Parathyroid adenoma (tissue), 2 donors: ENCODE measurements at regions not wholly inside any gene's neighbourhood (a gene's known extent, or its start where the extent isn't known, plus 50 kb on each side); places are given as distances from the start of the nearest gene placed in this dataset.

ENCODE experiments used
- H2AFZ ChIP-seq: fragments of 300-600 bp; sonication (generic); one replicate; pipeline ENCODE4 v1.7.0; 2017; ENCODE audit warnings: antibody characterized with exemption, mild to moderate bottlenecking
- H3K27ac ChIP-seq: fragments of 300-600 bp; sonication (generic); one replicate; pipeline ENCODE4 v1.7.0; 2017
- H3K27me3 ChIP-seq: fragments of 300-600 bp; sonication (generic); one replicate; pipeline ENCODE4 v1.7.0; 2017; ENCODE audit warnings: low read length; ENCODE audit not compliant: control insufficient read depth, insufficient read depth
- H3K36me3 ChIP-seq: fragments of 300-600 bp; sonication (generic); one replicate; pipeline ENCODE4 v1.7.0; 2017; ENCODE audit warnings: low read length; ENCODE audit not compliant: control insufficient read depth, insufficient read depth
- H3K4me1 ChIP-seq: fragments of 300-600 bp; sonication (generic); one replicate; pipeline ENCODE4 v1.7.0; 2017; ENCODE audit warnings: control low read depth
- H3K4me2 ChIP-seq: fragments of 300-600 bp; sonication (generic); one replicate; pipeline ENCODE4 v1.7.0; 2017; ENCODE audit warnings: low read length
- H3K4me3 ChIP-seq: fragments of 300-600 bp; sonication (generic); one replicate; pipeline ENCODE4 v1.7.0; 2017; ENCODE audit warnings: low read depth, low read length
- H3K79me2 ChIP-seq: fragments of 300-600 bp; sonication (generic); one replicate; pipeline ENCODE4 v1.7.0; 2017; ENCODE audit warnings: control low read depth
- H3K9ac ChIP-seq: fragments of 300-600 bp; sonication (generic); one replicate; pipeline ENCODE4 v1.7.0; 2017; ENCODE audit warnings: mild to moderate bottlenecking
- H3K9me3 ChIP-seq: fragments of 300-600 bp; sonication (generic); one replicate; pipeline ENCODE4 v1.7.0; 2017; ENCODE audit warnings: low read length; ENCODE audit not compliant: control insufficient read depth
- CTCF ChIP-seq: fragments of 300-600 bp; sonication (generic); IDR thresholded peaks from one replicate; pipeline ENCODE4 v1.7.0; 2017; ENCODE audit warnings: antibody characterized with exemption, mild to moderate bottlenecking
- donor health status: primary hyperparathyroidism.

GRCh38 chr6:164906766-164907165 is 402.6 kb downstream of the C6orf118 start:
- Histone ChIP-seq H3K27me3 (no peaks in the 10 kb centered on the region), H3K9ac (no peak overlapping the region), H3K9me3 (no peaks in the 10 kb centered on the region), H3K4me3 (no peak overlapping the region), H2AFZ (no peak overlapping the region), H3K4me2 (no peak overlapping the region), H3K27ac (no peak overlapping the region), H3K4me1 (peaks cover 3% of the 10 kb centered on the region), H3K36me3 (no peaks in the 10 kb centered on the region), H3K79me2 (no peaks in the 10 kb centered on the region)
- no peak for TF ChIP-seq CTCF

- Histone ChIP-seq H3K79me2 (no peaks in the 10 kb centered on the region), H3K9me3 (no peaks in the 10 kb centered on the region), H3K27ac (no peak overlapping the region), H3K4me1 (no peaks in the 10 kb centered on the region), H3K36me3 (no peaks in the 10 kb centered on the region), H3K4me3 (no peak overlapping the region), H3K9ac (no peak overlapping the region), H3K27me3 (no peaks in the 10 kb centered on the region), H3K4me2 (no peak overlapping the region), H2AFZ (no peak overlapping the region)
- no peak for TF ChIP-seq CTCF
Measured at GRCh38 chr6:164905311-164905710, 404.1 kb downstream of the C6orf118 start.

GRCh38 chr6:164898412-164898811 is 411.0 kb downstream of the C6orf118 start:
- Histone ChIP-seq H3K9ac (no peak overlapping the region), H3K79me2 (no peaks in the 10 kb centered on the region), H3K36me3 (no peaks in the 10 kb centered on the region), H3K4me2 (no peak overlapping the region), H3K4me3 (no peak overlapping the region), H3K4me1 (no peaks in the 10 kb centered on the region), H3K27ac (no peak overlapping the region), H3K9me3 (no peaks in the 10 kb centered on the region), H2AFZ (no peak overlapping the region), H3K27me3 (no peaks in the 10 kb centered on the region)
- no peak for TF ChIP-seq CTCF

- TF ChIP-seq CTCF = no peak
- H3K79me2 ChIP-seq = no peaks in the 10 kb centered on the region
- H3K4me3 ChIP-seq = no peak overlapping the region
- no peaks in the 10 kb centered on the region for H3K9me3 ChIP-seq
- H3K27me3 ChIP-seq = no peaks in the 10 kb centered on the region
- H2AFZ ChIP-seq = no peak overlapping the region
- no peaks in the 10 kb centered on the region for H3K36me3 ChIP-seq
- H3K4me2 ChIP-seq = no peak overlapping the region
- H3K27ac ChIP-seq = no peak overlapping the region
- no peak overlapping the region for H3K9ac ChIP-seq
- H3K4me1 ChIP-seq = no peaks in the 10 kb centered on the region
Measured at GRCh38 chr6:164897523-164898235, 411.7 kb downstream of the C6orf118 start.

- H3K27me3 ChIP-seq = no peaks in the 10 kb centered on the region
- TF ChIP-seq CTCF = no peak
- no peak overlapping the region for H3K27ac ChIP-seq
- no peaks in the 10 kb centered on the region for H3K9me3 ChIP-seq
- no peak overlapping the region for H3K4me2 ChIP-seq
- no peak overlapping the region for H3K9ac ChIP-seq
- H3K79me2 ChIP-seq = no peaks in the 10 kb centered on the region
- H3K4me1 ChIP-seq = no peaks in the 10 kb centered on the region
- H3K36me3 ChIP-seq = no peaks in the 10 kb centered on the region
- H3K4me3 ChIP-seq = no peak overlapping the region
- H2AFZ ChIP-seq = no peak overlapping the region
Measured at GRCh38 chr6:164889980-164890379, 419.4 kb downstream of the C6orf118 start.
